ENCODE measurements at regions not wholly inside any gene's neighbourhood (a gene's known extent, or its start where the extent isn't known, plus 50 kb on each side); places are given as distances from the start of the nearest gene placed in this dataset.

DNA sequence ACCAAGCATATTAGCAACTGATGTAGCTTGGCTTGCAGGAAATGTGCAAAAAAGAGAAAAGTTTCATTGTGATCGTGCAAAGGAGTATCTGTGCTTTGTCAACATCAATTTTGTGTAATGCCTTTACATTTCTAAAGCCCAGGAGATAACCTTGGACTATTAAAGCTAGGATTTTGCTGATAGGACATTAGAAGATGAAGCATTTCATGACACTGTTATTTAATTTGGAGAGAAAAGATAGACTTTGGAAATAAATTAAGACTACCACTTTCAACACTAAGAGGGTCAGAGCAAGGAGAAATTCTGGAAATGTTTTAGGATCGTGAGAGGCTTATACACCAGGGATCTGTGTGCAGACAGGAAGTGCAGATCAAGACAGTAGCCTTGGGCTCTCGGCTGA is 120.6 kb upstream of the MID1 start:
- TF ChIP-seq POLR2AphosphoS5 (IDR thresholded peaks at IDR 0.05), result no peak
- no peak for TF ChIP-seq POLR2A (IDR thresholded peaks at IDR 0.05)
- TF ChIP-seq EP300 (IDR thresholded peaks at IDR 0.05), result no peak
